GM20431 (cell line): ENCODE measurements at regions not wholly inside any gene's neighbourhood (a gene's known extent, or its start where the extent isn't known, plus 50 kb on each side); places are given as distances from the start of the nearest gene placed in this dataset.

Source experiments
- in situ Hi-C: fragments of 300-500 bp; cut with MseI, MboI; formaldehyde crosslinking; loops from one replicate; pipeline ENCODE4 v1.15.0; 2020; ENCODE audit warnings: low sequenced_read_pairs; ENCODE audit not compliant: unreplicated experiment

DNA sequence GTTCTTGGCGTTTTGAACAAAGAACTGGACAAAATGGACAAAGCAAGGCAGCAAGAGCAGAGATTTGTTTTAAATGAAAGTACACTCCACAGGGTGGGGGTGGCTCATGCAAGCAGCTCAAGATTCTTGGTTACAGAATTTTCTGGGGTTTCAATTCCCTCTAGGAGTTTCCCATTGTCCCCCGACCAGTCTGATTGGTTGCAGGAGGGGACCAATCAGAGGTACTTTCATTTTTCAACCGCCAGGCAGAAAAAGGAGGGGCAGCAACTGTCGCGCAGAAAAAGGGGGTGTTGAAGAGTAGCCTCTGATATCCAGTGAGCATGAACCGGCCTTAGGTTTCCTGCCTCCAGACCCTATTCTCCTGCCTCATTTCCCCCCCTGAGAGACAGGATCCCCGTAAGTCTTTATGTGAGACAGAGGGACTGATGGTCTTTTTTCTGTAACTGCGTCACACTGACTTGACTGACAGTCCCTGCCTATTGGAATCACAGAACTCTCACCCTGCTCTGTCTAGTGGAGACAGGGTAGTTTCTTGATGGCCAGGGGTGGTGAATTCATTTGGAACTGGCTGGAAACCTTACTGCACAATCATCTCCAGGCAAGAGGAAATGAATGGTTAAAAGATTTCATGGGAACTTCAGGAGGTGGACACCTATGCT is 59.4 kb upstream of the ALOX12 start:
- in situ Hi-C loops = no loop called here

DNA sequence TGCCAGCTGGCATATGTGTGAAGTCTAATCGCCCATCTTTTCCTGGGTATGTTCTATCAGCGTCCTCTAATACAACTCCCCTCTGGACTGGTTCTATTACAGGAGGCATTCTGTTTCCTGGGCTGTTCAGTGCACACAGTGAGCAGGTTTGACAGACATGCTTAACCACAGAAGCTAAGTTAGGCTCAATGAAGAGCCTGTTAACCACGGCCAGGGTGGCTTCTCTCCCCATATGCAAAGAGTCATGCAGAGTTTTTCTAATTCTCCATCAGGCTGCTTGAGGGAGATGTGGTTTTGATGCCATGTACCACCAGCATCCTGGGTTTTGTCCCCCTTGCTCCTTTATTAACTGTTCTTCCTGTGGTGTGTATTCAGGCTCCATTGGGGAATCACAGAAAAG is 57.2 kb upstream of the ALOX12 start:
- in situ Hi-C loops = no loop called here

DNA sequence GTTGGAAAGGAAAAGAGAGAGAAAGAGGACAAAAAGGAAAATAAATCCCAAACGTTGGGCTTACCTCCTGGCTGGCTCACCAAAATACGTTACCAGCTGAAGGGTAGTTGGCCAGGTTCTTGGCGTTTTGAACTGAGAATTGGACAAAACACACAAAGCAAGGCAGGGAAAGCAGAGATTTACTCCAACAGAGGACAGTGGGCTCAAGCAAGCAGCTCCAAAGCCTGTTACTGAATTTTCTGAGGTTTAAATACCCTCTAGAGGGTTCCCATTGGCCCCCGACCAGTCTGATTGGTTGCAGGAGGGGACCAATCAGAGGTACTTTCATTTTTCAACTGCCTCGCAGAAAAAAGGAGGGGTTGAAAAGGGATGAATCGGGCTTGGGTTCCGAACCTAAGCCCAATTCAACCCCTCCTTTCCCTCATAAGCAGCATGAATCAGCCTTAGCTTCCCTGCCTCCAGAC is 55.6 kb upstream of the ALOX12 start:
- in situ Hi-C loops = no loop called here

DNA sequence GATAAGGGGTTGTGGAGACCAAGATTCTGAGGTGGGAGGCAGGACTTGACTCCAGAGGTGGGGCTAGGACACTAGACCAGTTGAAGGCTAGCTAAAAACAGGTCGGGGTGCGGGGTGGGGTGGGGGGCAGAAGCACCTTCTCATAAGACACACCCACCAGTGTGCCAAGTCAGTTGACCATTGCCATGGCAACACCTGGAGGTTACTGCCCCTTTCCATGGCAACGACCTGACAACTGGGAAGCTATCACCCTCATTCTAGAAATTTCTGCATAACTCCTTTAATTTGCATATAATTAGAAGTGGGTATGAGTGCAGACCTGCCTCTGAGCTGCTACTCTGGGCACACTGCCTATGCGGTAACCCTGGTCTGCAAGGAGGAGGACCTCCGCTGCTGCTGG is 53.9 kb upstream of the ALOX12 start:
- in situ Hi-C loops = no loop called here

DNA sequence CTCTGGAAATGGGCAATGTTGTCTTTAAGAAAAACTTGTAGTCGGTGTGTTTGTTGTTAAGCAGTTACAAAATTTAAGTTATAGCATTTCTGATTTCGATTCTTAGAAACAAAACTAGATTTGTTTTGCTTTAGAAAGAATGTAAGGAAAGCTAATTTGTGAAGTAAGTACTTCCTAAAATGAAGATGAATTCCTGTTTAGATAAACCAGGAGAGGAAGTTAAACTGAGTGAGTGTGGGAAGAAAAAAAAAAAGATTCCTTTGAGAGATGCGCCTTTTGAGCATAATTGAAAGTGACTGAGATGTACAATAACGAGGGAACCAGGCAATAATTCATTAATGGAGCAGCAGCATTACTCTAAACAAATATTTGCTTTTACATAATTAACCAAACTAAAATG is 52.4 kb upstream of the ALOX12 start:
- in situ Hi-C loops = no loop called here
